Skeletal muscle satellite cell (primary cell): ENCODE measurements at regions not wholly inside any gene's neighbourhood (a gene's known extent, or its start where the extent isn't known, plus 50 kb on each side); places are given as distances from the start of the nearest gene placed in this dataset.

ENCODE experiments used
- H3K27me3 ChIP-seq: 2 replicates; pipeline ENCODE4 v1.7.0; 2013; ENCODE audit warnings: low read length; ENCODE audit not compliant: control insufficient read depth, insufficient read depth
- H3K36me3 ChIP-seq: 2 replicates; pipeline ENCODE4 v1.7.0; 2013; ENCODE audit warnings: mild to moderate bottlenecking, control low read depth, low read length; ENCODE audit not compliant: insufficient read depth
- H3K4me1 ChIP-seq: 2 replicates; pipeline ENCODE4 v1.7.0; 2013; ENCODE audit warnings: low read length; ENCODE audit not compliant: control insufficient read depth, insufficient read depth
- H3K4me2 ChIP-seq: 2 replicates; pipeline ENCODE4 v1.7.0; 2013; ENCODE audit warnings: mild to moderate bottlenecking, low read length
- H3K4me3 ChIP-seq: 2 replicates; pipeline ENCODE4 v1.7.0; 2013; ENCODE audit warnings: low read length
- H3K9ac ChIP-seq: 2 replicates; pipeline ENCODE4 v1.7.0; 2013; ENCODE audit warnings: mild to moderate bottlenecking, low read depth, low read length, moderate library complexity
- H3K9me3 ChIP-seq: replicated peaks from 2 replicates; pipeline ENCODE4 v1.7.0; 2013; ENCODE audit warnings: mild to moderate bottlenecking, control low read depth, low read length

DNA sequence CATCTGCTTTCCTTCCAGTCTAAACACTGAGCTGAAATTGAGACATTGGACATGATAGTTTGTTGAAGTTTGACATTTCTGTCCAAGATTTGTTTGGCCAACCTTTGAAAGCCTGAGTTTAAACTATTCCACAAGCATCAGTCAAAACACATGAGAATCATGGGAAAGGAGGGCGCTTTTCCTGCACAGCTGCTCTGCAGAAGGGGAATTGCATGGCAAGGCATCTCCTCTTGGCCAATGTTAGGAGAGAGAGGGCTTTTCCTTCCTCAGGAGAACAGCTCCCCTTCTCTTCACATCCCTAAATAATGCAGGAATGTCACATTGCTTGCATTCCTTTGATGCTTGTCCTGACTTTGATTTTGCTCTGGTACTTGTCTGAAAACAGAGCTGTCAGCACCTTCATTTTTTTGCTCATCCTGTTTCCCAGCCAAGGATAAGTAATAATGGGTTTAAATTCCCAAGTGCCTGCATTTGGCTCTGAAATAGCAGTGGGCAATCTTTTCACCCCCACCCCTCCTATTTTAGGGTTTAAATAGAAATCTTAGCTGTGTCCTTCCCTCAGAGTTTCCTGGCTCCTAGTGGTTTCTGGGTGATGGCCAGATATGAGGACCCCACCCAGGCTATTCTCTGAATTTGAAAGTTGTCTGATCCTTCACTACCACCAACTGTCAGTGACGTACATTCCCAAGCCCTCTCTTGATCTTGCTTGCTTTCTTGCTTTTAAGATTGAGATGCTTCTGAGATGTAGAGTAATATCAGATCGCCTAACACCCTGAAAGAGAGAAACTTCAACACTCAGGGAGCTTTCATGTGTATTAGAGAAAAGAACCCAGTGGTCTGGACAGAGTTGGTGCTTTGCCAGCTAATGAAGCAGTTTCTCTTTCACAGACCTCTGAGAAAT, 75.2 kb upstream of the NPVF start:
- Histone ChIP-seq H3K4me3 (no peak overlapping the region), H3K9me3 (no peaks in the 10 kb centered on the region), H3K9ac (no peak overlapping the region), H3K4me1 (no peaks in the 10 kb centered on the region), H3K36me3 (no peaks in the 10 kb centered on the region), H3K4me2 (no peak overlapping the region), H3K27me3 (peaks cover 7% of the 10 kb centered on the region)

DNA sequence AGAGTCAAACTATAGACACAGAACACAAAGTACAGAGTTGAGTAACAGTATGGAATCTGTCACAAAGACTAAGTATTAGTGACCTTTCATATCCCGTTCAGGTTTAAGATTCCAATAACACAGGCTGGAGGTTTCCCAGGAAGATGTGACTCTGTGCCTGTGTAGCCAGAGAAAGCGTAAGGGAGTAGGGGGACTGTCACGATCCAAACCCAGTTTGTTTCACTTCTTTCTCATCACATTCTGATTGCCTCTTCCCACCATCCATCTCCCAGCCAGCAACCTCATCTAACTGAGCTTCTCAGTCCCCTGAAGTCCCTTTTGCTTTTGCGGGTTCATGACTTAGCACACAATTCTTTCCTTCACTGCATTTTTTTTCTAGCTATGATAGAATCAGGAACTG, 76.4 kb upstream of the NPVF start:
- no peaks in the 10 kb centered on the region for H3K9me3 ChIP-seq
- H3K9ac ChIP-seq = no peak overlapping the region
- no peak overlapping the region for H3K4me3 ChIP-seq

DNA sequence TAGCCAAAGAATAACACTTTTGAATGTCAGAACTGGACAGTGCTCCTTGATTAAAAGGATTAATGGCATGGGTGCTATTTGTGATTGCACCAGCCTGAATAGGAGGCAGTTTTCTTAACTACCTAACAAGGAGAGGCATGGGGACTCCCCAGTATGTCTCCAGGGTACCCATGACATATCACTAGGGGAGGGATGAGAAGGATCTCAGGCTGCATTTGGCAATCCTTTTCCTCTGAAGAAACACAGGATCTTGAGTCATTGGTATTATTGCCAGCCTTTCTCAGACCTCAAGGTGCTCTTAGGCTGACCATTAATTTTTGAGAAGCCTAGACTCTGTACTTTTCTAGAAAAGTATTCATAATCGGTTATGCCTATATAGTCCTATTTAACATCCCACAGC, 77.5 kb upstream of the NPVF start:
- Histone ChIP-seq H3K36me3 (no peaks in the 10 kb centered on the region), H3K4me1 (no peaks in the 10 kb centered on the region), H3K9ac (no peak overlapping the region), H3K4me2 (no peak overlapping the region), H3K4me3 (no peak overlapping the region), H3K27me3 (peaks cover 7% of the 10 kb centered on the region), H3K9me3 (no peaks in the 10 kb centered on the region)

More for the DNA sequence above, 76.4 kb upstream of the NPVF start:
- no peaks in the 10 kb centered on the region for H3K36me3 ChIP-seq
- no peaks in the 10 kb centered on the region for H3K4me1 ChIP-seq
- no peak overlapping the region for H3K4me2 ChIP-seq
- H3K27me3 ChIP-seq = peaks cover 7% of the 10 kb centered on the region

DNA sequence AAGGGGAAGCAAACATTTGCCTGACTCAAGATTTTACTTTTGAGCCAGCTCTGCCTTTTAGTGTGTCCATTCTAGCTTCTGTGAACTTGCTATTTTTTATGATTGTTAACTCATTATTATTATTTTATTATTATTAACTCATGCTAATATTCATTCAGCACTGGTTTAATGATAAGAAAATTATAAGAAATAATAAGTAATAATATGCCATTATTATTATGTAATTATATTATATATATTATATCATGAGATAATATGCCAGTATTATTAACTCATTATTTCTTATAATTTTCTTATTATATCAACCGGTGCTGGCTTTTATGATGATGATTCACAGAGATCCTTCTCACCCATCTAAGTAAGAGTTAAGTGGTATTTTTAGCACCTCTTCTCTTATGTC, 79.3 kb upstream of the NPVF start:
- Histone ChIP-seq H3K9me3 (no peaks in the 10 kb centered on the region), H3K4me1 (no peaks in the 10 kb centered on the region), H3K36me3 (no peaks in the 10 kb centered on the region), H3K4me3 (no peak overlapping the region), H3K9ac (no peak overlapping the region), H3K4me2 (no peak overlapping the region), H3K27me3 (peaks cover 7% of the 10 kb centered on the region)

DNA sequence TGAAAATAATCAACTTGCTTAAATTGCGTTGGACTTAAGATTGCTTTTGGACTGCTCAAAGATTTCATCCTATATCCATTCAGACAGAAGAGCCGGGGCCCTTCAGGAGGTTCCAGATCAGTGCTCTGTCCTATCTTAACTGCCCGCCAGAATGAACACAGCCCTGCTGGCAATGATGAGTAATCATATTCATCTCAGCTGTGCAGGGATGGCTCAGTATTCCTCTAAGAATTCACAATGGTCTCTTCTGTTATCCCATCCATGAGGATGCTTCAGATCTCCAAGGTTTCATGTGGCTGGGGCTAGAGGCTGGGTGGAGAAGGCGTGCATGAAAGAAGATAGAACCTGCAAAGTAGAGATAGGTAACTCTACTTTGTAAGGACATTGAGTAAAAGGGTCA, 80.0 kb upstream of the NPVF start:
- Histone ChIP-seq H3K4me2 (no peak overlapping the region), H3K4me1 (no peaks in the 10 kb centered on the region), H3K4me3 (no peak overlapping the region), H3K27me3 (peaks cover 7% of the 10 kb centered on the region), H3K9me3 (no peaks in the 10 kb centered on the region), H3K36me3 (no peaks in the 10 kb centered on the region), H3K9ac (no peak overlapping the region)

DNA sequence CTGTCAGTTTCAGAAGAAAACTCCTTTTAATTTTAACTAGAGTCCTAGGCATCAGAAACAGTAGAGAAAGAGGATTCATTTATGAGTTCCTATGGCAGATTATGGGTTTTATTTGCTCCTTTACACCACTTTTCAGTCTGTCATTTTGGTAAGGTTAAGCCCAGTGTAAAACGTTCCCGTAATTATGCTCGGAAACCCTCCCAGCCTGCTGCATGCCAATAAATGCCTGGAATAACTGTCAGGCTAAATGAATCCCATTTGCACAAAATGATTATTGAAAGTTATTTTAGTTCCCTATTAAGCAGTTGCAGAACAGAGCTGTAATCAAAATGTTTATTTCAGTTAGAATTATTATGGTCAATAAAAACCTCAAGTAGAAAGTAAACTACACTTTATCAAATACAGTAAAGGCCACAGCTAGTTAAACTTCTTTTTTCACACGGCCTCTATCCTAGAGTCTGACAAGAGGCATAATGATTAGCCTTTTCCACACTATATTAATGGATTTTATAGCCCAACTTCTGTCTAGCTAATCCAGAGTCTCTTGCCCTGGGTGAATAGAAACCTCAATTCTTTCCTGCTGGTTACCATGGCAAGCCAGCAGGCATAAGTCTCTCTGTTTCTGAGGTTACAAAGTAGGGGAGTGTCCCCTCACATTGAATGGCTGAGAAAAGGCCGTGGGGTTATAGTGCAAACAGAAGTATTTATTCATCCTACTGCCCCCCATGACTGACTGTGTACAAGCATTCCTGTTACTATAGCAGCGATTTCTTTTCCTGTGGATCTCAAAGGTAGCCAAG, 80.8 kb upstream of the NPVF start:
- Histone ChIP-seq H3K36me3 (no peaks in the 10 kb centered on the region), H3K4me2 (no peak overlapping the region), H3K4me1 (no peaks in the 10 kb centered on the region), H3K27me3 (peaks cover 7% of the 10 kb centered on the region), H3K9me3 (no peaks in the 10 kb centered on the region), H3K9ac (no peak overlapping the region), H3K4me3 (no peak overlapping the region)

DNA sequence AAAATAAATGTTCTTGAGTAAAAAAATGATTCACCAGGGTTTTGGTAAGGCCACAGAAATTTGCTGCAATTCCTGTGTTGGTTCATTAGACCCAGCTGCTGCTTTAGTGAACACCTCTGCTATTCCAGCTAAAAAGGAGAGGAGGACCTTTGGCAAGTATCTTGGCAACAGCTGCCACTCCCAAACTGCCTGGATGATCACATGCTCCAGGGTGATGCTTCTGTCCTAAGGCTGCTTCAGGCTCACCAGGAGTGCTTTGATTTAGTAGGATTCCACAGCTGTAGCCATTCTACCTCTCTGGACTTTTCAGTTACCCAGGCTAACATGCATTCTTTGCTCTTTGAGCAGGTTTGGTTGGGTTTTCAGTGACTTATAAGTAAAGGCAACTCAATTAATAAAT, 82.6 kb upstream of the NPVF start:
- no peaks in the 10 kb centered on the region for H3K4me1 ChIP-seq
- no peak overlapping the region for H3K9ac ChIP-seq
- no peaks in the 10 kb centered on the region for H3K9me3 ChIP-seq
- no peaks in the 10 kb centered on the region for H3K36me3 ChIP-seq
- no peak overlapping the region for H3K4me3 ChIP-seq
- H3K4me2 ChIP-seq = no peak overlapping the region
- peaks cover 4% of the 10 kb centered on the region for H3K27me3 ChIP-seq

DNA sequence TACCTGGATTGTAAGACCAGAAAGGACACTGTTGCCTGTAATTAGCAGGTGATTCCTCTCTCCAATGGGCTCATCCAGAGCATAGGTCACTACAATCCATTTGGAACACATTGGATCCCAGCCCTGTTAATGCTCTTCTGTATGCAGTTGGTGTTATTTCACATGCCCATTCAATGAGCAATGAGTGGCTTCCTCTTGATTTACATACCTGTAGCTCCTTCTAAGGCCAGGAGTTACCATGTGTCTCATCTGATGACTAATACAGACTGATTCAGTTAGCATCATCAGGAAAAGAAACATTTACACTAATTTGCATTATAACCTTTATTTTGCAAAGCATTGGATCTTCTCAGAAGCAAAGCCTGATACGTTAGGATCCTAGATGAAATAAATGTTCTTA, 83.1 kb upstream of the NPVF start:
- Histone ChIP-seq H3K27me3 (peaks cover 4% of the 10 kb centered on the region), H3K36me3 (no peaks in the 10 kb centered on the region), H3K4me2 (no peak overlapping the region), H3K4me1 (no peaks in the 10 kb centered on the region), H3K9me3 (no peaks in the 10 kb centered on the region), H3K9ac (no peak overlapping the region), H3K4me3 (no peak overlapping the region)

DNA sequence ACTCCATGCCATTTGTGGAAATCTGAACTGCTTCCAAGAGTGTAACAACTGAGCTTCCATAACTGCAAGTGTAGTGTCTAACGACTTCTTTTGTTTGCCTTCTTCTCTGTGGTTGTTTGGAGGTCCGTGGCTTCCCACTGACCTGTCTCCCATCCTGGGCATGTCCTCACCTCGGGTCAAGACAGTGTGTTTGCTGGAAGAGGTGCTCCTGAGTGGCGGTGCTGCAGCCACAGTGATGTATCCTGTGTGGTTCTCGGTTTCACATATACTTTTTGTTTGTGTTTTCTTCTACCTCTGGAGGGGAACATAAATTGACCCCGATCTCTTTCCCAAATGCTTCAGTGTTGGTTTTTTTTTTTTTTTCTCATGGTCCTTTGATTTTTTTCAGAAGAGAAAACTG, 84.7 kb upstream of the NPVF start:
- Histone ChIP-seq H3K4me3 (no peak overlapping the region), H3K4me2 (no peak overlapping the region), H3K27me3 (peaks cover 2% of the 10 kb centered on the region), H3K4me1 (no peaks in the 10 kb centered on the region), H3K9ac (no peak overlapping the region), H3K9me3 (no peaks in the 10 kb centered on the region), H3K36me3 (no peaks in the 10 kb centered on the region)

DNA sequence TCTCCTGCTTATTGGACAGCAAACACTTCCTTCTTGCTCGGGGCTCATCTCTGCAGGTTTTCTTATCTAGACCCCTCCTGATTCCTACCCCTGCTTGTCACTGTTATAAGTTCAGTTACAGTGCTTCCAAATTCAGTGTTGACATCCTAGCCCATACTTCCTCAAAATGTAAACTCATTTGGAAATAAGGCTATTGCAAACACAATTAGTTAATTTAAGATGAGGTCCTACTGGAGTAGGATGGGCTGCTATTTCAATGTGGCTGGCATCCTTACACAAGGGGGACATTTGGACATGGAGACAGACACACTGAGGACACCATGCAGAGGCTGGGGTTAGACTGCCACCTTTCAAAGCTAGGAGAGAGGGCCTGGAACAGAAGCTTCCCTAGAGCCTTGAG, 85.2 kb upstream of the NPVF start:
- Histone ChIP-seq H3K9ac (no peak overlapping the region), H3K36me3 (no peaks in the 10 kb centered on the region), H3K27me3 (no peaks in the 10 kb centered on the region), H3K4me2 (no peak overlapping the region), H3K4me1 (no peaks in the 10 kb centered on the region), H3K4me3 (no peak overlapping the region), H3K9me3 (no peaks in the 10 kb centered on the region)

DNA sequence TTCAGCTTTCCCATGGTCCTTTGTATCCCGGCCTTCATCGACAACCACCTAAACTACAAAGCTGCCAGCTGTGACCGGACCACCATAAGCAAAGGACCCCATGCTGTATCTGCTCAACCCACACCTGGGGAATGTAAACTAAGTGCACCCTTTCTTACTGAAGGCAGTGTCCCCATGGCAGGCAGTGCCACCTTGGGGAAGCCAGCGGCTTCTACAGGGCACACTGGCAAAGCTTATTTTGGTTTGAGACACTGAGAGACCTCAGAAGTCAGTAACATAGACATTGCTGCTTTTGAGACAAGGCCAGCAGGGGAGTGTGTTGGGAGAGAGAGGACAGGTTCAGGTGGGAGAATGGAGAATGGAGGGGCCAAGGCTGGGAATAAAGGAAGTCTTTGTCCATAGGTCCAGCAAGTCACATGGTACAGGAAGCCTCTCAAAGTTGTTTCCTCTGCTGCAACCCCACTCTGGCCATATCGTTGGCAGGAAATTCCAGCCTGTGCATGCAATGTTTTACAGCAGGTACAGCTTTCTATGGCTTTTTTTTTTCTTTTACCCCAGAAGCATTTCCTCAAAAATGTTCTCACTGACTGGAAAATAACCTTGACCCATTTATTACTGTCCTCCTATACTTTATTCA, 85.9 kb upstream of the NPVF start:
- no peaks in the 10 kb centered on the region for H3K36me3 ChIP-seq
- H3K4me2 ChIP-seq = no peak overlapping the region
- no peaks in the 10 kb centered on the region for H3K27me3 ChIP-seq
- no peaks in the 10 kb centered on the region for H3K4me1 ChIP-seq
- no peak overlapping the region for H3K4me3 ChIP-seq
- no peaks in the 10 kb centered on the region for H3K9me3 ChIP-seq
- H3K9ac ChIP-seq = no peak overlapping the region
